H9 (cell line): ENCODE measurements at regions not wholly inside any gene's neighbourhood (a gene's known extent, or its start where the extent isn't known, plus 50 kb on each side); places are given as distances from the start of the nearest gene placed in this dataset.
A peak's percentile ranks its signal among the peaks of the same experiment; 100 is the strongest.

Experiments used
- DNase-seq: peaks from one replicate; pipeline ENCODE4 v3.0.0-alpha.2; 2017
- H2AFZ ChIP-seq: one replicate; pipeline ENCODE4 v1.6.1; 2013; ENCODE audit warnings: mild to moderate bottlenecking, low read length, control low read depth, moderate library complexity
- H2AK5ac ChIP-seq: 2 replicates; pipeline ENCODE4 v1.6.1; 2013; ENCODE audit warnings: low read length, control low read depth, mixed read lengths; ENCODE audit not compliant: insufficient read length
- H2BK120ac ChIP-seq: one replicate; pipeline ENCODE4 v1.6.1; 2013; ENCODE audit warnings: low read depth, mild to moderate bottlenecking, low read length, control low read depth, inconsistent platforms; ENCODE audit not compliant: poor library complexity, severe bottlenecking
- H2BK12ac ChIP-seq: 2 replicates; pipeline ENCODE4 v1.6.1; 2013; ENCODE audit warnings: low read length, control low read depth, mixed read lengths, low read depth; ENCODE audit not compliant: insufficient read length
- H2BK15ac ChIP-seq: 2 replicates; pipeline ENCODE4 v1.6.1; 2013; ENCODE audit warnings: low read depth, low read length, control low read depth
- H2BK20ac ChIP-seq: one replicate; pipeline ENCODE4 v1.6.1; 2013; ENCODE audit warnings: low read depth, mild to moderate bottlenecking, low read length, control low read depth, inconsistent platforms; ENCODE audit not compliant: poor library complexity, severe bottlenecking
- H2BK5ac ChIP-seq: 2 replicates; pipeline ENCODE4 v1.6.1; 2013; ENCODE audit warnings: low read length, control low read depth, mixed read lengths; ENCODE audit not compliant: insufficient read length
- H3K14ac ChIP-seq: 2 replicates; pipeline ENCODE4 v1.6.1; 2013; ENCODE audit warnings: low read length, control low read depth; ENCODE audit not compliant: insufficient read depth
- H3K18ac ChIP-seq: 2 replicates; pipeline ENCODE4 v1.6.1; 2013; ENCODE audit warnings: low read depth, mild to moderate bottlenecking, mixed read lengths, low read length, control low read depth; ENCODE audit not compliant: insufficient read length
- H3K23ac ChIP-seq: 2 replicates; pipeline ENCODE4 v1.6.1; 2013; ENCODE audit warnings: low read length, control low read depth, mixed read lengths, low read depth; ENCODE audit not compliant: insufficient read length
- H3K23me2 ChIP-seq: 2 replicates; pipeline ENCODE4 v1.6.1; 2013; ENCODE audit warnings: low read depth, mild to moderate bottlenecking, mixed read lengths, low read length, control low read depth; ENCODE audit not compliant: insufficient read length, poor library complexity, severe bottlenecking
- H3K27ac ChIP-seq: 2 replicates; pipeline ENCODE4 v1.5.1; 2013; ENCODE audit warnings: low read length, control low read depth, mixed read lengths, low read depth; ENCODE audit not compliant: insufficient read length
- H3K27me3 ChIP-seq: 2 replicates; pipeline ENCODE4 v1.6.1; 2013; ENCODE audit warnings: low read length, control low read depth, inconsistent platforms; ENCODE audit not compliant: insufficient read depth
- H3K4ac ChIP-seq: 2 replicates; pipeline ENCODE4 v1.6.1; 2013; ENCODE audit warnings: low read depth, mild to moderate bottlenecking, control low read depth, inconsistent platforms, low read length, moderate library complexity
- H3K4me1 ChIP-seq: 2 replicates; pipeline ENCODE4 v1.6.1; 2013; ENCODE audit warnings: low read length, control low read depth, inconsistent platforms; ENCODE audit not compliant: insufficient read depth
- H3K4me2 ChIP-seq: 2 replicates; pipeline ENCODE4 v1.6.1; 2013; ENCODE audit warnings: low read length, control low read depth, mixed read lengths; ENCODE audit not compliant: insufficient read length, insufficient read depth
- H3K56ac ChIP-seq: 2 replicates; pipeline ENCODE4 v1.6.1; 2013; ENCODE audit warnings: low read depth, mild to moderate bottlenecking, mixed read lengths, low read length, control low read depth; ENCODE audit not compliant: insufficient read length
- H3K79me1 ChIP-seq: 2 replicates; pipeline ENCODE4 v1.6.1; 2013; ENCODE audit warnings: low read depth, mild to moderate bottlenecking, moderate library complexity, low read length, control low read depth, inconsistent platforms; ENCODE audit not compliant: insufficient read depth, poor library complexity, severe bottlenecking
- H3K79me2 ChIP-seq: 2 replicates; pipeline ENCODE4 v1.6.1; 2013; ENCODE audit warnings: low read length, control low read depth, inconsistent platforms; ENCODE audit not compliant: insufficient read depth
- H3K9ac ChIP-seq: 2 replicates; pipeline ENCODE4 v1.6.1; 2013; ENCODE audit warnings: low read length, control low read depth, mixed read lengths; ENCODE audit not compliant: insufficient read length; ENCODE audit errors: extremely low read depth
- H3K9me3 ChIP-seq: one replicate; pipeline ENCODE4 v1.6.1; 2013; ENCODE audit warnings: low read depth, low read length, inconsistent platforms; ENCODE audit not compliant: control insufficient read depth
- H3T11ph ChIP-seq: one replicate; pipeline ENCODE4 v1.6.1; 2013; ENCODE audit warnings: mild to moderate bottlenecking, low read length, control low read depth, inconsistent platforms
- H4K20me1 ChIP-seq: one replicate; pipeline ENCODE4 v1.6.1; 2013; ENCODE audit not compliant: control insufficient read depth, insufficient read length, insufficient read depth
- H4K5ac ChIP-seq: 2 replicates; pipeline ENCODE4 v1.6.1; 2013; ENCODE audit warnings: low read depth, mild to moderate bottlenecking, mixed read lengths, low read length, control low read depth; ENCODE audit not compliant: insufficient read length
- H4K8ac ChIP-seq: replicated peaks from 2 replicates; pipeline ENCODE4 v1.6.1; 2013; ENCODE audit warnings: low read length, control low read depth, mixed read lengths, low read depth; ENCODE audit not compliant: insufficient read length
- H4K91ac ChIP-seq: 2 replicates; pipeline ENCODE4 v1.6.1; 2013; ENCODE audit warnings: low read depth, mild to moderate bottlenecking, moderate library complexity, mixed read lengths, low read length, control low read depth; ENCODE audit not compliant: insufficient read length
- H3K27ac Mint-ChIP-seq, 3 experiments: 2 replicates in 2 of 3; 3 replicates in 1 of 3; pipeline ENCODE4 v1.8.0; 2020 to 2021; ENCODE audit warnings: mixed read lengths in 3 of 3, mild to moderate bottlenecking in 1 of 3, moderate library complexity in 1 of 3
- H3K27me3 Mint-ChIP-seq: 2 replicates; pipeline ENCODE4 v1.8.0; 2021; ENCODE audit warnings: low read depth, mild to moderate bottlenecking, moderate library complexity, mixed read lengths
- H3K36me3 Mint-ChIP-seq, 3 experiments: 2 replicates in 2 of 3; 3 replicates in 1 of 3; pipeline ENCODE4 v1.8.0; 2020 to 2021; ENCODE audit warnings: low read depth in 3 of 3, mixed read lengths in 3 of 3; ENCODE audit not compliant: insufficient read depth in 1 of 3
- H3K4me1 Mint-ChIP-seq, 2 experiments: 2 replicates each; pipeline ENCODE4 v1.8.0; 2020; ENCODE audit warnings: mixed read lengths in 2 of 2
- H3K4me3 Mint-ChIP-seq, 2 experiments: 2 replicates in 1 of 2; 3 replicates in 1 of 2; pipeline ENCODE4 v1.8.0; 2020 to 2021; ENCODE audit warnings: mild to moderate bottlenecking in 2 of 2, mixed read lengths in 2 of 2, moderate library complexity in 1 of 2
- H3K9me3 Mint-ChIP-seq, 2 experiments: 2 replicates in 1 of 2; 3 replicates in 1 of 2; pipeline ENCODE4 v1.8.0; 2020; ENCODE audit warnings: mild to moderate bottlenecking in 2 of 2, mixed read lengths in 2 of 2, moderate library complexity in 1 of 2
- CTCF ChIP-seq: fragments of 200-600 bp; sonication (generic); conservative IDR thresholded peaks from 3 replicates; pipeline ENCODE4 v1.8.0; 2021; ENCODE audit warnings: antibody characterized with exemption, mild to moderate bottlenecking
- WGBS: extraction: QIAGEN DNeasy Blood & Tissue Kit; methylation state at CpG from one replicate; pipeline ENCODE4 v1.1.7; 2013; ENCODE audit warnings: missing lambda C conversion rate, low lambda C conversion rate, mixed read lengths; ENCODE audit not compliant: insufficient read length; ENCODE audit errors: extremely low coverage; 5-methylcytosine and 5-hydroxymethylcytosine counted together

- Histone ChIP-seq H3K23me2 (no peaks in the 10 kb centered on the region), H3K14ac (0 out of 2 replicates have a peak overlapping the region, but pooled peaks have one; percentile 29), H3K4me2 (no peak overlapping the region), H4K5ac (no peak overlapping the region), H4K20me1 (no peaks in the 10 kb centered on the region), H2BK120ac (no peak overlapping the region), H3K79me1 (no peaks in the 10 kb centered on the region), H3K9me3 (no peaks in the 10 kb centered on the region), H3K18ac (no peak overlapping the region), H4K91ac (no peak overlapping the region), H2BK15ac (no peak overlapping the region), H2BK20ac (no peak overlapping the region), H3K4ac (no peak overlapping the region), H2AK5ac (no peak overlapping the region), H3K9ac (no peak overlapping the region), H3K27ac (no peak overlapping the region), H4K8ac (no peak overlapping the region), H3K4me1 (no peaks in the 10 kb centered on the region), H2BK12ac (no peak overlapping the region), H2AFZ (no peak overlapping the region), H3K23ac (no peak overlapping the region), H3K79me2 (no peaks in the 10 kb centered on the region), H3K27me3 (no peaks in the 10 kb centered on the region), H3K56ac (no peak overlapping the region), H2BK5ac (no peak overlapping the region), H3T11ph (no peak overlapping the region)
- Mint-ChIP-seq H3K27ac (peak overlapping the region in 1 of 3 experiments; percentile 48; a peak in 1 of 7 replicates), H3K27me3 (peaks cover 14% of the 10 kb centered on the region), H3K4me3 (no peak overlapping the region), H3K36me3 (peaks cover 0 to 10% (median 7%) of the 10 kb centered on the region in 3 experiments; a peak in 6 of 7 replicates), H3K9me3 (peaks cover 26 to 28% of the 10 kb centered on the region in 2 experiments), H3K4me1 (no peaks in the 10 kb centered on the region)
- DNase-seq = no peak
- no peak for TF ChIP-seq CTCF
- no CpG with 5 or more reads among the region's 24 CpGs for WGBS
Observed at GRCh38 chr22:49609207-49609876, 218.3 kb downstream of the BRD1 start.
